IMR-90 (cell line): ENCODE measurements at regions not wholly inside any gene's neighbourhood (a gene's known extent, or its start where the extent isn't known, plus 50 kb on each side); places are given as distances from the start of the nearest gene placed in this dataset.

ENCODE experiments used
- ATAC-seq: fragments of 200-7000 bp; cut with Tn5 transposase; 2 replicates; pipeline ENCODE4 v1.9.1; 2020; ENCODE audit warnings: low read depth, mild to moderate bottlenecking, moderate library complexity
- BruUV-seq: library from RNA; stranded (reverse); fragments of 400-500 nt; replicated peaks from 2 replicates; lab custom pipeline; 2021; lab: Mats Ljungman, UMichigan
- CTCF ChIA-PET: fragments of 300-600 bp; formaldehyde crosslinking; extraction: SDS; loops from one replicate; lab custom pipeline; 2021; ENCODE audit warnings: antibody characterized with exemption; lab: Yijun Ruan, JAX
- POLR2A ChIA-PET: fragments of 300-600 bp; sonication (Branson Sonifier 250); formaldehyde crosslinking; loops from one replicate; lab custom pipeline; 2022; ENCODE audit warnings: antibody characterized with exemption; ENCODE audit not compliant: unreplicated experiment; lab: Charles Lee
- DNase-seq: peaks from one replicate; pipeline ENCODE4 v3.0.0; 2013
- H2AFZ ChIP-seq: replicated peaks from 2 replicates; pipeline ENCODE3; 2013; ENCODE audit warnings: low read length, mild to moderate bottlenecking; ENCODE audit not compliant: poor library complexity
- H2AK5ac ChIP-seq: 2 replicates; pipeline ENCODE4 v1.6.1; 2013; ENCODE audit warnings: low read depth, low read length, inconsistent platforms
- H2AK9ac ChIP-seq: replicated peaks from 2 replicates; pipeline ENCODE3; 2013; ENCODE audit warnings: mild to moderate bottlenecking, low read depth, low read length, moderate library complexity; ENCODE audit not compliant: poor library complexity
- H2BK120ac ChIP-seq: 2 replicates; pipeline ENCODE4 v1.6.1; 2013; ENCODE audit warnings: low read depth, low read length, inconsistent platforms
- H2BK15ac ChIP-seq: 3 replicates; pipeline ENCODE4 v1.6.1; 2013; ENCODE audit warnings: low read depth, low read length, inconsistent platforms
- H2BK20ac ChIP-seq: 2 replicates; pipeline ENCODE4 v1.6.1; 2013; ENCODE audit warnings: low read depth, mild to moderate bottlenecking, inconsistent platforms, low read length, moderate library complexity
- H2BK5ac ChIP-seq: 2 replicates; pipeline ENCODE4 v1.6.1; 2013; ENCODE audit warnings: mild to moderate bottlenecking, low read depth, low read length, inconsistent platforms; ENCODE audit not compliant: poor library complexity, severe bottlenecking
- H3K14ac ChIP-seq: replicated peaks from 2 replicates; pipeline ENCODE4 v1.6.1; 2013; ENCODE audit warnings: low read depth, low read length, inconsistent platforms
- H3K18ac ChIP-seq: 2 replicates; pipeline ENCODE4 v1.6.1; 2013; ENCODE audit warnings: low read depth, low read length, control low read depth
- H3K23ac ChIP-seq: 2 replicates; pipeline ENCODE4 v1.6.1; 2013; ENCODE audit warnings: low read depth, low read length, inconsistent platforms
- H3K27ac ChIP-seq: 2 replicates; pipeline ENCODE4 v1.5.1; 2013; ENCODE audit warnings: mild to moderate bottlenecking, control low read depth, low read length; ENCODE audit not compliant: insufficient read depth
- H3K27me3 ChIP-seq: 2 replicates; pipeline ENCODE4 v1.6.1; 2013; ENCODE audit warnings: low read length; ENCODE audit not compliant: control insufficient read depth, insufficient read depth
- H3K36me3 ChIP-seq: 2 replicates; pipeline ENCODE4 v1.6.1; 2013; ENCODE audit warnings: low read length, mixed read lengths; ENCODE audit not compliant: control insufficient read depth, insufficient read depth
- H3K4ac ChIP-seq: 2 replicates; pipeline ENCODE4 v1.6.1; 2013; ENCODE audit warnings: low read depth, low read length, inconsistent platforms
- H3K4me1 ChIP-seq: 2 replicates; pipeline ENCODE4 v1.6.1; 2013; ENCODE audit warnings: low read length, mixed read lengths; ENCODE audit not compliant: control insufficient read depth, insufficient read depth
- H3K4me2 ChIP-seq: 2 replicates; pipeline ENCODE4 v1.6.1; 2013; ENCODE audit warnings: low read depth, mild to moderate bottlenecking, control low read depth, low read length, moderate library complexity
- H3K4me3 ChIP-seq: 2 replicates; pipeline ENCODE4 v1.5.1; 2013; ENCODE audit warnings: low read depth, mild to moderate bottlenecking, control low read depth, low read length, moderate library complexity; ENCODE audit not compliant: insufficient read depth
- H3K56ac ChIP-seq: 2 replicates; pipeline ENCODE4 v1.6.1; 2013; ENCODE audit warnings: low read length, inconsistent platforms; ENCODE audit not compliant: insufficient read depth; ENCODE audit errors: extremely low read depth
- H3K79me1 ChIP-seq, 2 experiments: 2 replicates each; pipeline ENCODE4 v1.6.1; 2013; ENCODE audit warnings: low read length in 2 of 2, inconsistent platforms in 1 of 2, low read depth in 1 of 2
- H3K9ac ChIP-seq: 2 replicates; pipeline ENCODE4 v1.6.1; 2013; ENCODE audit warnings: low read depth, low read length, control low read depth
- H3K9me1 ChIP-seq: 2 replicates; pipeline ENCODE4 v1.6.1; 2013; ENCODE audit warnings: low read length, inconsistent platforms; ENCODE audit not compliant: insufficient read depth
- H3K9me3 ChIP-seq: 2 replicates; pipeline ENCODE4 v1.6.1; 2013; ENCODE audit warnings: low read length; ENCODE audit not compliant: control insufficient read depth, insufficient read depth
- H4K20me1 ChIP-seq: 2 replicates; pipeline ENCODE4 v1.6.1; 2013; ENCODE audit warnings: low read length, inconsistent platforms; ENCODE audit not compliant: insufficient read depth
- H4K5ac ChIP-seq: 2 replicates; pipeline ENCODE4 v1.6.1; 2013; ENCODE audit warnings: mild to moderate bottlenecking, low read depth, low read length, control low read depth
- H4K8ac ChIP-seq, 2 experiments: 2 replicates each; pipeline ENCODE4 v1.6.1; 2013; ENCODE audit warnings: low read depth in 2 of 2, low read length in 2 of 2, control low read depth in 1 of 2, inconsistent platforms in 1 of 2
- H4K91ac ChIP-seq: 2 replicates; pipeline ENCODE4 v1.6.1; 2013; ENCODE audit warnings: low read depth, low read length, inconsistent platforms; ENCODE audit not compliant: insufficient read depth
- MAFK ChIP-seq: IDR thresholded peaks from 2 replicates; pipeline ENCODE4 v1.6.1; 2012; ENCODE audit warnings: low read depth, low read length, improper control_type of control experiment
- NFE2L2 ChIP-seq: fragments of 150-350 bp; IDR thresholded peaks from 2 replicates; pipeline ENCODE4 v1.6.1; 2016; ENCODE audit warnings: low read depth, mild to moderate bottlenecking, low read length
- RCOR1 ChIP-seq: IDR thresholded peaks from 2 replicates; pipeline ENCODE4 v1.6.1; 2012; ENCODE audit warnings: mild to moderate bottlenecking, low read length, improper control_type of control experiment; ENCODE audit not compliant: insufficient replicate concordance
- WGBS, 2 experiments: methylation state at CpG; one replicate each; pipeline versions ENCODE4 v1.1.5 to v1.1.7; 2013; ENCODE audit warnings: missing lambda C conversion rate in 2 of 2; ENCODE audit not compliant: insufficient read length in 1 of 2; ENCODE audit errors: extremely low coverage in 2 of 2; 5-methylcytosine and 5-hydroxymethylcytosine counted together
- dilution Hi-C: fragments of 300-500 bp; cut with HindIII; formaldehyde crosslinking; loops from one replicate; pipeline ENCODE4 v1.14.3; 2018; ENCODE audit warnings: low sequenced_read_pairs; ENCODE audit not compliant: unreplicated experiment
- in situ Hi-C: fragments of 300-500 bp; cut with MboI; formaldehyde crosslinking; loops from 3 replicates; pipeline ENCODE4 v1.14.3; 2019; ENCODE audit warnings: low sequenced_read_pairs, inconsistent platforms, mixed read lengths
- intact Hi-C: fragments of 100-400 bp; cut with micrococcal nuclease; formaldehyde crosslinking; loops from 2 replicates; pipeline ENCODE4 v1.10.0; 2022
- TF ChIP-seq, protein P1 (sequence below): fragments of 150-350 bp; IDR thresholded peaks from 2 replicates; pipeline ENCODE4 v1.6.1; 2017; ENCODE audit warnings: mild to moderate bottlenecking, antibody characterized with exemption, low read length, low read depth

DNA sequence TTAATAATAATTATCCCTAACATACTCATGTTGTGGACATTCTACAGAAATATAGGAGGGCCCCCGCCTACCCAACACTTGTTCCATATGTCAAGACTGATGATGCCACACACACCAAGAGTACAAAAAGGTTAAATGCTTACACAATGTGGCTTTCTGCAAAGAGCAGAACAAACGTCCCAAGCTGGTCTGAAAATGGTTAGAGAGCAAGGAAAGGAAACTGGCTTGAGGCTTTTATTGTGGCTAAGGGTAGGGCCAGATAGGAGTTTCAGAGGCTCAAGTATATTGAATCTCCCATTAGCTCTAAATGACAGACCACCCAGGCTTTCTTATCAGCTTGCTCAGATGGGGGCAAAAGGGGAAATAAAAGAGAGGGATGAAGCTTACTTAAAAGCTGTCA is 134.1 kb upstream of the C1QTNF7 start:
- Histone ChIP-seq H3K9me1 (no peaks in the 10 kb centered on the region), H3K79me1 (no peaks in the 10 kb centered on the region), H3K9ac (no peak overlapping the region), H3K9me3 (no peaks in the 10 kb centered on the region), H3K4me3 (no peak overlapping the region), H4K5ac (no peak overlapping the region), H3K56ac (no peak overlapping the region), H2BK5ac (no peak overlapping the region), H2AK5ac (no peak overlapping the region), H3K4ac (no peak overlapping the region), H2BK20ac (no peak overlapping the region), H2BK15ac (no peak overlapping the region), H3K4me1 (no peaks in the 10 kb centered on the region), H4K91ac (no peak overlapping the region), H3K36me3 (no peaks in the 10 kb centered on the region), H3K27me3 (peaks cover 5% of the 10 kb centered on the region), H3K18ac (no peak overlapping the region), H3K4me2 (no peak overlapping the region), H3K23ac (no peak overlapping the region), H3K27ac (no peak overlapping the region), H2BK120ac (no peak overlapping the region), H4K8ac (no peak overlapping the region), H2AK9ac (no peak overlapping the region), H3K14ac (no peak overlapping the region), H2AFZ (no peak overlapping the region), H4K20me1 (no peaks in the 10 kb centered on the region)
- DNase-seq (no peak), ATAC-seq (no peak)
- in situ Hi-C loops, result no loop called here
- ChIA-PET CTCF (no interaction called here), POLR2A (no interaction called here)
- no TSS peak for BruUV-seq
- intact Hi-C loops, result no loop called here
- TF ChIP-seq NFE2L2, result no peak
- TF ChIP-seq, protein P1, sequence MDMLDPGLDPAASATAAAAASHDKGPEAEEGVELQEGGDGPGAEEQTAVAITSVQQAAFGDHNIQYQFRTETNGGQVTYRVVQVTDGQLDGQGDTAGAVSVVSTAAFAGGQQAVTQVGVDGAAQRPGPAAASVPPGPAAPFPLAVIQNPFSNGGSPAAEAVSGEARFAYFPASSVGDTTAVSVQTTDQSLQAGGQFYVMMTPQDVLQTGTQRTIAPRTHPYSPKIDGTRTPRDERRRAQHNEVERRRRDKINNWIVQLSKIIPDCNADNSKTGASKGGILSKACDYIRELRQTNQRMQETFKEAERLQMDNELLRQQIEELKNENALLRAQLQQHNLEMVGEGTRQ, result no peak
- no peak for TF ChIP-seq RCOR1
- TF ChIP-seq MAFK, result no peak
- dilution Hi-C loops, result no loop called here
- no CpG with 5 or more reads among the region's 2 CpGs for WGBS, 2 experiments
